ENCODE measurements at regions not wholly inside any gene's neighbourhood (a gene's known extent, or its start where the extent isn't known, plus 50 kb on each side); places are given as distances from the start of the nearest gene placed in this dataset.

GRCh38 chr1:230495891-230496385, 69.8 kb upstream of the PGBD5 start:
- Histone ChIP-seq H3K36me3 (no peaks in the 10 kb centered on the region), H3K4me1 (no peaks in the 10 kb centered on the region), H3K27ac (no peak overlapping the region), H3K27me3 (replicated peaks in 1 of 7) (peaks cover 0 to 28% (median 0%) of the 10 kb centered on the region in 7 donors), H3K4me3 (peak overlapping the region in 1 of 8 donors; percentile 22), H3K9me3 (no peaks in the 10 kb centered on the region)
- DNase-seq = no peak
- 73 to 80% (median 75%) methylated on average over 11 of the region's 11 CpGs for WGBS, 5 donors
- intact Hi-C loops (cut with DNase I; ENCODE audit: low total_unique reads) = no loop called here
- TF ChIP-seq CTCF (IDR thresholded peaks at IDR 0.05 in 8 of 11, conservative IDR thresholded peaks at IDR 0.05 in 3 of 11) (no peak), POLR2AphosphoS5 (IDR thresholded peaks at IDR 0.05) (no peak), POLR2A (IDR thresholded peaks at IDR 0.05) (no peak)

GRCh38 chr1:230495076-230495475, 68.9 kb upstream of the PGBD5 start:
- TF ChIP-seq POLR2A (IDR thresholded peaks at IDR 0.05) (no peak), POLR2AphosphoS5 (IDR thresholded peaks at IDR 0.05) (no peak), CTCF (IDR thresholded peaks at IDR 0.05 in 8 of 11, conservative IDR thresholded peaks at IDR 0.05 in 3 of 11) (no peak)
- Histone ChIP-seq H3K4me1 (no peaks in the 10 kb centered on the region), H3K36me3 (no peaks in the 10 kb centered on the region), H3K9me3 (no peaks in the 10 kb centered on the region), H3K4me3 (no peak overlapping the region), H3K27me3 (replicated peaks in 1 of 7) (peaks cover 0 to 30% (median 0%) of the 10 kb centered on the region in 7 donors), H3K27ac (no peak overlapping the region)
- WGBS, 5 donors = 76 to 84% (median 80%) methylated on average over 4 of the region's 4 CpGs
- DNase-seq = no peak
- intact Hi-C loops (cut with DNase I; ENCODE audit: low total_unique reads) = no loop called here

GRCh38 chr1:230494514-230494913, 68.4 kb upstream of the PGBD5 start:
- no peak for DNase-seq
- intact Hi-C loops (cut with DNase I; ENCODE audit: low total_unique reads) = no loop called here
- H3K4me3 ChIP-seq = no peak overlapping the region
- WGBS, 5 donors = 90 to 95% (median 93%) methylated on average over 1 of the region's 1 CpG
- H3K27me3 ChIP-seq (replicated peaks in 1 of 7) = peaks cover 0 to 30% (median 0%) of the 10 kb centered on the region in 7 donors
- no peaks in the 10 kb centered on the region for H3K4me1 ChIP-seq
- TF ChIP-seq POLR2A (IDR thresholded peaks at IDR 0.05) (no peak), POLR2AphosphoS5 (IDR thresholded peaks at IDR 0.05) (no peak), CTCF (IDR thresholded peaks at IDR 0.05 in 8 of 11, conservative IDR thresholded peaks at IDR 0.05 in 3 of 11) (no peak)
- H3K36me3 ChIP-seq = no peaks in the 10 kb centered on the region
- H3K27ac ChIP-seq = no peak overlapping the region
- H3K9me3 ChIP-seq = no peaks in the 10 kb centered on the region

GRCh38 chr1:230494026-230494425, 67.9 kb upstream of the PGBD5 start:
- intact Hi-C loops (cut with DNase I; ENCODE audit: low total_unique reads) = no loop called here
- no peak for DNase-seq
- Histone ChIP-seq H3K36me3 (no peaks in the 10 kb centered on the region), H3K4me1 (no peaks in the 10 kb centered on the region), H3K27me3 (replicated peaks in 1 of 7) (peaks cover 0 to 28% (median 0%) of the 10 kb centered on the region in 7 donors), H3K4me3 (no peak overlapping the region), H3K9me3 (no peaks in the 10 kb centered on the region), H3K27ac (no peak overlapping the region)
- TF ChIP-seq POLR2AphosphoS5 (IDR thresholded peaks at IDR 0.05) (no peak), CTCF (IDR thresholded peaks at IDR 0.05 in 8 of 11, conservative IDR thresholded peaks at IDR 0.05 in 3 of 11) (no peak), POLR2A (IDR thresholded peaks at IDR 0.05) (no peak)
- WGBS, 5 donors = 60 to 81% (median 68%) methylated on average over 1 of the region's 1 CpG

Data from spleen (tissue), 11 donors.